ENCODE measurements at regions not wholly inside any gene's neighbourhood (a gene's known extent, or its start where the extent isn't known, plus 50 kb on each side); places are given as distances from the start of the nearest gene placed in this dataset.
A peak's percentile ranks its signal among the peaks of the same experiment; 100 is the strongest.

- dilution Hi-C loops (cut with MboI; ENCODE audit: extremely low pct_ligation_motif_present, low sequenced_read_pairs) (no loop called here), intact Hi-C loops (cut with micrococcal nuclease) (no loop called here)
- no TSS peak for BruUV-seq (replicated peaks)
- Histone ChIP-seq H4K20me1 (replicated peaks; ENCODE audit: control insufficient read depth, extremely low read depth, insufficient read depth, low read length) (no peaks in the 10 kb centered on the region), H3K27ac (ENCODE audit: insufficient read depth, low read depth, low read length) (no peak overlapping the region), H3K9ac (replicated peaks; ENCODE audit: extremely low read depth, insufficient read depth, low read length) (no peak overlapping the region), H3K4me3 (replicated peaks in 1 of 3; ENCODE audit: insufficient read depth in 1 of 3, low read depth in 1 of 3, low read length in 3 of 3) (no peak overlapping the region), H3K9me1 (replicated peaks; ENCODE audit: control insufficient read depth, extremely low read depth, insufficient read depth, low read length) (no peaks in the 10 kb centered on the region), H2AFZ (ENCODE audit: low read depth, low read length) (no peak overlapping the region), H3K4me2 (ENCODE audit: insufficient read depth, low read length) (no peak overlapping the region), H3K79me2 (ENCODE audit: control insufficient read depth, insufficient read depth, low read length) (no peaks in the 10 kb centered on the region), H3K4me1 (ENCODE audit: control insufficient read depth, extremely low read depth, insufficient read depth, low read length) (peaks cover 59% of the 10 kb centered on the region), H3K27me3 (ENCODE audit: control insufficient read depth in 2 of 2, insufficient read depth in 2 of 2, low read length in 2 of 2) (no peaks in the 10 kb centered on the region), H3K36me3 (ENCODE audit: control insufficient read depth in 2 of 2, extremely low read depth in 1 of 2, insufficient read depth in 2 of 2, low read length in 2 of 2) (no peaks in the 10 kb centered on the region), H3K9me3 (replicated peaks; ENCODE audit: control insufficient read depth, insufficient read depth, low read length) (no peaks in the 10 kb centered on the region)
- ChIA-PET POLR2A (no interaction called here), CTCF (interaction anchor here (1.3 kb wide), 1 partner anchor 16 kb away, joined by 3 read pairs; no protein-coding TSS in a partner anchor)
- no peak for DNase-seq (ENCODE audit: low read depth, low spot score)
- TF ChIP-seq EZH2 (IDR thresholded peaks at IDR 0.05; ENCODE audit: borderline replicate concordance, low read depth, low read length, severe bottlenecking) = no peak
- TF ChIP-seq CTCF (IDR thresholded peaks at IDR 0.05; ENCODE audit: extremely low read depth in 1 of 2, insufficient read depth in 1 of 2, low read depth in 1 of 2, low read length in 2 of 2) = no peak
- TF ChIP-seq POLR2A (IDR thresholded peaks at IDR 0.05; ENCODE audit: low read depth, low read length) = no peak
- no peak for TF ChIP-seq MAX (IDR thresholded peaks at IDR 0.05; ENCODE audit: insufficient read depth, insufficient read length)
- TF ChIP-seq MYC (IDR thresholded peaks at IDR 0.05; ENCODE audit: low read depth, low read length) = no peak
- peak; percentile 12 for FAIRE-seq
Measured at GRCh38 chr16:86395477-86395876, 114.8 kb upstream of the FOXF1 start.

- Histone ChIP-seq H3K79me2 (ENCODE audit: control insufficient read depth, insufficient read depth, low read length) (no peaks in the 10 kb centered on the region), H3K9me3 (replicated peaks; ENCODE audit: control insufficient read depth, insufficient read depth, low read length) (no peaks in the 10 kb centered on the region), H3K4me2 (ENCODE audit: insufficient read depth, low read length) (peak overlapping the region; percentile 32), H2AFZ (ENCODE audit: low read depth, low read length) (no peak overlapping the region), H4K20me1 (replicated peaks; ENCODE audit: control insufficient read depth, extremely low read depth, insufficient read depth, low read length) (no peaks in the 10 kb centered on the region), H3K4me3 (replicated peaks in 1 of 3; ENCODE audit: insufficient read depth in 1 of 3, low read depth in 1 of 3, low read length in 3 of 3) (no peak overlapping the region), H3K9me1 (replicated peaks; ENCODE audit: control insufficient read depth, extremely low read depth, insufficient read depth, low read length) (no peaks in the 10 kb centered on the region), H3K36me3 (ENCODE audit: control insufficient read depth in 2 of 2, extremely low read depth in 1 of 2, insufficient read depth in 2 of 2, low read length in 2 of 2) (no peaks in the 10 kb centered on the region), H3K27ac (ENCODE audit: insufficient read depth, low read depth, low read length) (peak overlapping the region; percentile 84), H3K4me1 (ENCODE audit: control insufficient read depth, extremely low read depth, insufficient read depth, low read length) (peaks cover 51% of the 10 kb centered on the region), H3K9ac (replicated peaks; ENCODE audit: extremely low read depth, insufficient read depth, low read length) (peak overlapping the region; percentile 32), H3K27me3 (ENCODE audit: control insufficient read depth in 2 of 2, insufficient read depth in 2 of 2, low read length in 2 of 2) (no peaks in the 10 kb centered on the region)
- ChIA-PET CTCF (interaction anchor here (0.7 to 1.4 kb wide), 8 partner anchors 10 to 121 kb away, joined by 3 to 5 read pairs (median 3); partner anchors contain the start of gene FOXF1), POLR2A (interaction anchor here (1.0 kb wide), 1 partner anchor 19 kb away, joined by 3 read pairs; no protein-coding TSS in a partner anchor)
- FAIRE-seq (peak; percentile 26), DNase-seq (ENCODE audit: low read depth, low spot score) (no peak)
- intact Hi-C loops (cut with micrococcal nuclease) = loop anchor here (2.0 kb wide), 2 partner anchors 18 to 56 kb away; no protein-coding TSS in a partner anchor
- no TSS peak for BruUV-seq (replicated peaks)
- TF ChIP-seq POLR2A (IDR thresholded peaks at IDR 0.05; ENCODE audit: low read depth, low read length) (no peak), MAX (IDR thresholded peaks at IDR 0.05; ENCODE audit: insufficient read depth, insufficient read length) (no peak), POLR2AphosphoS5 (IDR thresholded peaks at IDR 0.05; ENCODE audit: insufficient read depth, low read depth, low read length) (no peak), MYC (IDR thresholded peaks at IDR 0.05; ENCODE audit: low read depth, low read length) (no peak), JUN (IDR thresholded peaks at IDR 0.05; ENCODE audit: borderline replicate concordance, insufficient read depth, insufficient read length, low read depth) (no peak), GATA2 (IDR thresholded peaks at IDR 0.05; ENCODE audit: insufficient read depth, insufficient read length, low read depth, low read length) (no peak), FOS (IDR thresholded peaks at IDR 0.05; ENCODE audit: borderline replicate concordance, insufficient read depth, low read length) (no peak), CTCF (IDR thresholded peaks at IDR 0.05; ENCODE audit: extremely low read depth in 1 of 2, insufficient read depth in 1 of 2, low read depth in 1 of 2, low read length in 2 of 2) (no peak)
- dilution Hi-C loops (cut with MboI; ENCODE audit: extremely low pct_ligation_motif_present, low sequenced_read_pairs) = no loop called here
Measured at GRCh38 chr16:86396422-86396821, 113.9 kb upstream of the FOXF1 start.

All from endothelial cell of umbilical vein (primary cell).